ENCODE measurements at regions not wholly inside any gene's neighbourhood (a gene's known extent, or its start where the extent isn't known, plus 50 kb on each side); places are given as distances from the start of the nearest gene placed in this dataset.

- TF ChIP-seq CTCF (IDR thresholded peaks at IDR 0.05) (no peak), REST (IDR thresholded peaks at IDR 0.05; ENCODE audit: insufficient read depth in 1 of 2, low read depth in 2 of 2, low read length in 1 of 2) (no peak), POLR2AphosphoS5 (IDR thresholded peaks at IDR 0.05; ENCODE audit: low read depth, low read length) (no peak)
These were observed 63.7 kb upstream of the FOXB1 start for GRCh38 chr15:59940456-59940855.

Measured in Panc1 (cell line).